Muscle of leg (tissue), 3 donors: ENCODE measurements at regions not wholly inside any gene's neighbourhood (a gene's known extent, or its start where the extent isn't known, plus 50 kb on each side); places are given as distances from the start of the nearest gene placed in this dataset.

Experiments used
- DNase-seq: peaks from one replicate; pipeline ENCODE4 v3.0.0; 2013
- H3K27ac ChIP-seq: one replicate; pipeline ENCODE4 v1.5.1; 2013; ENCODE audit warnings: mild to moderate bottlenecking, low read length, control low read depth
- H3K27me3 ChIP-seq: one replicate; pipeline ENCODE4 v1.6.1; 2013; ENCODE audit warnings: low read length; ENCODE audit not compliant: control insufficient read depth, insufficient read depth
- H3K36me3 ChIP-seq: one replicate; pipeline ENCODE4 v1.6.1; 2013; ENCODE audit warnings: low read length; ENCODE audit not compliant: control insufficient read depth, insufficient read depth
- H3K4me1 ChIP-seq: one replicate; pipeline ENCODE4 v1.6.1; 2013; ENCODE audit warnings: low read length; ENCODE audit not compliant: control insufficient read depth, insufficient read depth
- H3K4me3 ChIP-seq: one replicate; pipeline ENCODE4 v1.5.1; 2013; ENCODE audit warnings: low read length, control low read depth
- H3K9me3 ChIP-seq: replicated peaks from 2 replicates; pipeline ENCODE4 v1.6.1; 2013; ENCODE audit warnings: low read depth, low read length; ENCODE audit not compliant: control insufficient read depth
- WGBS: methylation state at CpG from one replicate; pipeline ENCODE4 v1.1.5; 2013; ENCODE audit warnings: missing lambda C conversion rate; ENCODE audit not compliant: insufficient coverage; 5-methylcytosine and 5-hydroxymethylcytosine counted together

- no peak overlapping the region for H3K27ac ChIP-seq
- no peaks in the 10 kb centered on the region for H3K27me3 ChIP-seq
- no peak overlapping the region for H3K4me3 ChIP-seq
- no peaks in the 10 kb centered on the region for H3K36me3 ChIP-seq
- DNase-seq: no peak
- no peaks in the 10 kb centered on the region for H3K9me3 ChIP-seq
- peaks cover 3% of the 10 kb centered on the region for H3K4me1 ChIP-seq
- 87% methylated on average over 11 of the region's 12 CpGs for WGBS
Observed at GRCh38 chr5:66302344-66302743, 158.2 kb downstream of the SREK1 start.

GRCh38 chr5:66306105-66306843 is 162.2 kb downstream of the SREK1 start:
- no peaks in the 10 kb centered on the region for H3K9me3 ChIP-seq
- 14% methylated on average over 2 of the region's 9 CpGs for WGBS
- H3K4me1 ChIP-seq: peaks cover 3% of the 10 kb centered on the region
- H3K27me3 ChIP-seq: no peaks in the 10 kb centered on the region
- no peak overlapping the region for H3K27ac ChIP-seq
- H3K36me3 ChIP-seq: no peaks in the 10 kb centered on the region
- no peak overlapping the region for H3K4me3 ChIP-seq
- DNase-seq: peak; percentile 80

GRCh38 chr5:66306844-66307315 is 162.8 kb downstream of the SREK1 start:
- H3K9me3 ChIP-seq: no peaks in the 10 kb centered on the region
- H3K36me3 ChIP-seq: no peaks in the 10 kb centered on the region
- H3K4me1 ChIP-seq: peaks cover 3% of the 10 kb centered on the region
- no peak overlapping the region for H3K27ac ChIP-seq
- H3K4me3 ChIP-seq: no peak overlapping the region
- H3K27me3 ChIP-seq: no peaks in the 10 kb centered on the region
- WGBS: 33% methylated on average over 1 of the region's 7 CpGs
- DNase-seq: peak; percentile 83

DNA sequence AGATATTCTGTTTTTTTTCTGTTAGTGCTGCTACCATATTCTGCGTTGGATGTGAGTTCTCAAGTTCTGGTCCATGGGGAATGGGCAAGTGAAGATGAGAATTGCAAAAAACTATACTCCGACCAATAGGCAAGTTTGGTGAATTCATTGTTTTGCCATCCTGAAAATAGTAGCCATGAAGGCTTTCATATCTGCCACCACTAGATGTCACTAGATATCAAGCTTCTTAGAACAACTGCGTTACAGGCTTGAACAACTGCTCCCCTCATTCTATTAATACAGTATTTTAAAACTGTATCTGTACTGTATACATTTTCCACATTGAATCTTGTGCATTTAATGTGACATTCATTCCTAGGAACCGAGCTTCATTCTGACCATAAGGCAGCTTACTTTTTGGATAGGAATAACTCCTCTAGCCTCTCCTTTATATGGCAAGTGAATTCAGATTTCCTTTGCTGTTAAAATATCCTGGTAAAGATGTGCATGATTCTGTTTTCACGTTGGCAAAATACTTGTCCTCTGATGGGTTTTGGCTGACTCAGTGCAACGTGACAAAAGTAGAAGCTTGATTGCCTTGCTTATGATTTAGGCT is 163.6 kb downstream of the SREK1 start:
- peak; percentile 85 for DNase-seq
- Histone ChIP-seq H3K36me3 (no peaks in the 10 kb centered on the region), H3K9me3 (no peaks in the 10 kb centered on the region), H3K4me1 (peaks cover 3% of the 10 kb centered on the region), H3K4me3 (no peak overlapping the region), H3K27ac (no peak overlapping the region), H3K27me3 (no peaks in the 10 kb centered on the region)
- 11% methylated on average over 4 of the region's 6 CpGs for WGBS

- Histone ChIP-seq H3K27me3 (no peaks in the 10 kb centered on the region), H3K4me1 (no peaks in the 10 kb centered on the region), H3K9me3 (peaks cover 5% of the 10 kb centered on the region), H3K27ac (no peak overlapping the region), H3K4me3 (no peak overlapping the region), H3K36me3 (no peaks in the 10 kb centered on the region)
- WGBS: no CpG with 5 or more reads among the region's 2 CpGs
- no peak for DNase-seq
Observed at GRCh38 chr5:66312266-66312665, 168.2 kb downstream of the SREK1 start.

- H3K36me3 ChIP-seq: no peaks in the 10 kb centered on the region
Observed at GRCh38 chr5:66315784-66316183, 171.7 kb downstream of the SREK1 start.

DNA sequence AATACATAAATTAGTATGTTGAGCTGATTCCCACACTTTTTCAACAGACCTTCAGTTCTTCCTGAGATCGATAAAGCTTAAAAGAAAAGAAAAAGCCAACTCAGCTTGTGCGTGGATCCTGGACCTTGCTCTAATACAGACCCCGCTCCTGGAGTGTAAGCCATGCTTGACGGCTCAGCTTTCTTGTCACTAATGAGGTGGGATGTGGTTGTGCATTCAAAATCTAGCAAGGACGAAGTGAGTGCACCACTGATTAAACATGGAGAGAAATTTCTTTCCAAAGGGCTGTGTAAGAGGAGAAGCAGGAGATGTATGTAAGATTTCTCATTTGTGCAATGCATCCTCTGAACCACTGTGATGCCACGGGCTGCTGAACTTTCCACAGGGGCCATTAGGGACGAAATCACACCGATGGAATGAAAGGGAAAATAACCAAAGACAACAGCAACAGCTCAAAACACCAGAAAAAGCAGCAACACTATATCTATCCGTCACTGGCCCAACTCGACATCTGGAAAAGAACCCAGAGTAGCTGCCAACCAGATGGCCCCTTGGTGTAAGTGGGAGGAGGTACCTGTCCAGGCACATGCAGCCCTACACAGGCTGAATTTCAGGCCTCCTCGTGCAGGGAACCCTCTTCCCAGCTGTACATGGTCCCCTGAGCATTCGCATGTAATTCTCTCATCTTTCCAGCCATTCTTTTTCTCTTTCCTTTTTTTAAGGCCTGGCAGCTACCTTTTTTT is 178.9 kb downstream of the SREK1 start:
- WGBS: 40% methylated on average over 6 of the region's 12 CpGs
- H3K9me3 ChIP-seq: no peaks in the 10 kb centered on the region
- peaks cover 3% of the 10 kb centered on the region for H3K27me3 ChIP-seq
- no peak overlapping the region for H3K4me3 ChIP-seq
- no peaks in the 10 kb centered on the region for H3K36me3 ChIP-seq
- no peaks in the 10 kb centered on the region for H3K4me1 ChIP-seq
- DNase-seq: no peak
- no peak overlapping the region for H3K27ac ChIP-seq

More at GRCh38 chr5:66315784-66316183, 171.7 kb downstream of the SREK1 start:
- H3K4me3 ChIP-seq: no peak overlapping the region
- H3K27me3 ChIP-seq: peaks cover 3% of the 10 kb centered on the region
- no peaks in the 10 kb centered on the region for H3K4me1 ChIP-seq
- peaks cover 5% of the 10 kb centered on the region for H3K9me3 ChIP-seq
- DNase-seq: no peak
- no peak overlapping the region for H3K27ac ChIP-seq

DNA sequence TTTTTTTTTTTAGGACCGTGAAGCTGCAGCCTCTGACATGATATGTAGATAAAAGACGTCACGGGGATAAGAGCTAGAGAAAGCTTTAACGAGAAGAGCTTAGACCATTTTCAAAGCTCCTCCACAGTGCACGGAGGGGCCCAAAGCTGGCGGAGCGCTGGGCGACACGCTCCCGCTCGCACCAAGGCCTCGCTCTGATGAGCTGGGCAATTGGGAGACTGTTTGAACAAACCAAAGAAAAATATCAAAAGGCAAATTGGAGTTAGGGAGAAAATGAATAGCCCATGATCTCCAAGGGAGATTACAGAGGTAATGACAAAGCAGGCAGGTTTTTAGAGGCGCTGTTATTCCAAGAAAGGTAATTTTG is 179.4 kb downstream of the SREK1 start:
- peaks cover 3% of the 10 kb centered on the region for H3K27me3 ChIP-seq
- no peak overlapping the region for H3K27ac ChIP-seq
- WGBS: 93% methylated on average over 7 of the region's 13 CpGs
- no peak for DNase-seq
- H3K4me1 ChIP-seq: no peaks in the 10 kb centered on the region
- H3K4me3 ChIP-seq: no peak overlapping the region
- no peaks in the 10 kb centered on the region for H3K9me3 ChIP-seq
- H3K36me3 ChIP-seq: no peaks in the 10 kb centered on the region

DNA sequence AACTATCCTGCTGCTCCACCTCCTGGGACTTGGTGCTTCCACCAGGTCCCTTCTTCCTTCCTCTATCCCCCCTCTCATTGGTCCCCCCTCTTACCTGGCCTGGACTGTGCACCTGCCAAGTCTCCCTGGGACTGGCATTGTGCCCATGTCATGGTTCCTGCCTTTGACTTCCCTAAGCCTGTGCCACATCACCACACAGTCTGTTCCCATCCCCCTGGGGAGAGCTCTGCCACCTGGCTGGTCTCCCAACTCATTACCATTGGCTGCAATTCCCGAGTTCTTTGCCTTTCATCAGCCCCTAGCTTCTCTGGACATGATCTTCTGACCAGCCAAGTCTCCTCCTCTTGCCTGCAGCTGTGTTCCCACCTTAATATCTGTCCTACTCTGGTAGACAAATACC is 180.3 kb downstream of the SREK1 start:
- H3K27ac ChIP-seq: no peak overlapping the region
- no peak overlapping the region for H3K4me3 ChIP-seq
- no peaks in the 10 kb centered on the region for H3K4me1 ChIP-seq
- no peaks in the 10 kb centered on the region for H3K9me3 ChIP-seq
- no peak for DNase-seq
- H3K36me3 ChIP-seq: no peaks in the 10 kb centered on the region
- peaks cover 2% of the 10 kb centered on the region for H3K27me3 ChIP-seq
- 38% methylated on average over 1 of the region's 1 CpG for WGBS

DNA sequence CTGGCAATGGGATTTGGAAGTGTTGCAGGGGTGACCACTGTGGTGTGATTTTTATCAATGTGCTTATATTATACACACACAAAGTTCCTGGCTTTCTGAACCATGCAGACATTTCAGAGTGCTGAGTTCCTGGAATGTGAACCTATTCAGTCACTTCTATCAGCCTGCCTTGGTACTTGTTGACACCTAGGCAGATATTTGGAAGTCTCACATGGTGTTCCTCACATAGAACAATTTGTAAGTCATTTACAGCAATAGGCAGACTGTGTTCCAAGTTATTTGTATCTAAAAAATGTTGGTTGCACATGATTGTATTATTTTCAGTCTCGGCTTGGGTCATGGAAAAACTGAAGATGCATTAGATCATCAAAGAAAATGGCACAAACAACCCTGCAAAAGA is 182.2 kb downstream of the SREK1 start:
- H3K4me1 ChIP-seq: no peaks in the 10 kb centered on the region
- no peaks in the 10 kb centered on the region for H3K36me3 ChIP-seq
- no peaks in the 10 kb centered on the region for H3K27me3 ChIP-seq
- no CpG with 5 or more reads among the region's 1 CpG for WGBS
- DNase-seq: no peak
- no peak overlapping the region for H3K27ac ChIP-seq
- no peak overlapping the region for H3K4me3 ChIP-seq
- H3K9me3 ChIP-seq: no peaks in the 10 kb centered on the region
